GM18868 (cell line): ENCODE measurements at regions not wholly inside any gene's neighbourhood (a gene's known extent, or its start where the extent isn't known, plus 50 kb on each side); places are given as distances from the start of the nearest gene placed in this dataset.
"Not testable (repeated sequence)": the region's sequence is repeated elsewhere in the genome, so short reads cannot be mapped to it uniquely, and the experiment has no call there.

Experiments used
- ATAC-seq: cut with Tn5 transposase; IDR thresholded peaks from one replicate; pipeline ENCODE4 v1.9.1; 2021; ENCODE audit warnings: mild to moderate bottlenecking, moderate library complexity; ENCODE audit not compliant: unreplicated experiment

DNA sequence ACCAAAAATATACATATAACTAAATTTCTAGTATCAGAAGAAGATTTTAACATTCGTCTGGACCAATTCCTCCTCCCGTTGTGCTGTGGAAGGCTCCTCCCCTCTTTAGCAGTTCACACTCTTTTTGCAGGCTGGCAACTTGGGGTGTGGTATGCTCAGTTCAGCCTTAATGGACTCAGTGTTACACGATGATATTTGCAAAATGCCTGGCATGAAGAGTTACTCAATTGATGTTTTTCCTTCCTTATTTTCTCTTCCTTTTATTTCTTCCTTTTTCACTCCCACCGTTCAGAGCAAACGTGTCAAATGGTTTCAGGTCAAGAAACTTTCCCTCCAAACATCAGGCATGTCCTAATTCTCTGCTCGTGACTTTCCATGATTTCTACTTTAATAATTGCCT is 248.3 kb downstream of the PHF14 start:
- ATAC-seq, result no peak

DNA sequence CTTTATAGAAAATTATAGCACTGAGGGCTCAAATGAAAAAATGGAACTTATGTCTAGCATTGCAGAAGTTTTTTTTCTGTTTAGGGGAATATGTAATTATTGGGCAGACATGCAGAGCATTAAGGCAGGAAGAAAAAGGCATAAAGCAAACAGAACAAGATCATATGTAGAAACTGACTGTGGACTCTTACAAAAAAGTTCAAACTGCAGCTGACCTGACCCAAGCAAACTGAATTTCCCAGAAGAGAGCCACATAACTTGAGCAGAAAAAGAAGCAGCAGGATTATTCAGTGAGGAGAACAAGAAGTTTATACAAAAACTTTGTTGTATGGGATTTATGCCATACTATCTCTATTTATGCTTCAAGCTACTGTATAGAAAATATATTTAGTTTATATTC is 250.9 kb downstream of the PHF14 start:
- no peak for ATAC-seq

DNA sequence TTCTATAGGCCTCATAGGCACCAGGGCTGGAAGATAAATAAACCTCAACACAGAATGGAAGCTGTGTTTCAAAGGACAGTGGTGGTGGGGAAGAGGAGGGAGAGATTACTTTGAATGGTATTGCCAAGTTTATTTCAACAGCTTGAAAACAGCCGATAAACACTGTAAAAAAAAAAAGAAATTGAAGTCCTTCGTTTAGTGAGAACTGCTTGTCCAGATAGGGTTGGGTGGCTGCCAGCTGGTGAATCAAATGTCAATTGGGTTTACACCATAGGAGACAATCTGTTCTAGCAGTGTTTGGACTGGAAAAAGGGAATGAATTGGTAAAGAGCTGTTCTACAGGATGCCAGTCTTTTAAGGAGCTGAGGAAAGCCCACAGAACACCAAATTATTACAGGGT is 254.8 kb downstream of the PHF14 start:
- no peak for ATAC-seq

DNA sequence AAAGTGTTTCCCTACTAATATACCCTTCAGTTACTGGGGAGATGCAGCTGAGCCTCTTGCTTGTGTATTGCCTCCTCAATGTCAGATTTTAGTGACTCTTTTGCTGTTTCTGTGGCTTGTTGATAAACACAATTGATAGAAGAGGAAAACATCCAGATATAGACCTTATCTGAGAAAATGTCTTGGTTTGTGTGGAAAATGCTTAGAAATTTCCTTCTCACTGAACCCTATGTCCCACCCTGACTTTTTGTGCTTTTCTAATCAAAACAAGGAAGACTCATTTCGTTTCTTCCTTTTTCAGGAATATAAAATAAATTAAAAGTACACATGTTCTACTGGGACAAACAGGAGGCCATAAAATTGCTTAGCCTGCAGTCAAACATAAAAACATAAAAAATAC is 257.5 kb downstream of the PHF14 start:
- ATAC-seq, result no peak

DNA sequence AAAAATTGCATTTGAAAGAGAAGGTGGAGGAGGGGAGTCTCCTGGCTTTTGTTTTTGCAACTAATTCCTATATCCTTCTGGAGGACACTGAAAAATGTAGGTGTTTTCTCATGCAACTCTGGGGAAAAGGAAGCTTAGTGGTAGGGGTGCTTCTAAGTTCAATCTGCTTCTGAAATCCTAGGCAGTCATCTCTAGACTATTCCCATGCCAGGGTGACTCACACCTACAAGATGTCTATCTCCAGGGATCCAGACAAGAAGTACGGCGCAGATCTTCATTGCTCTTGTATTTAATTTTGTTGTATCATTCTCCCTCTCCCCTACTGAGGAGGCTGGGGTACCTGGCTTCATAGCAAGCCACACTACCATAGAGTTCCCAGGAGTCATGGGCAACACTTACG is 258.8 kb downstream of the PHF14 start:
- ATAC-seq, result no peak

DNA sequence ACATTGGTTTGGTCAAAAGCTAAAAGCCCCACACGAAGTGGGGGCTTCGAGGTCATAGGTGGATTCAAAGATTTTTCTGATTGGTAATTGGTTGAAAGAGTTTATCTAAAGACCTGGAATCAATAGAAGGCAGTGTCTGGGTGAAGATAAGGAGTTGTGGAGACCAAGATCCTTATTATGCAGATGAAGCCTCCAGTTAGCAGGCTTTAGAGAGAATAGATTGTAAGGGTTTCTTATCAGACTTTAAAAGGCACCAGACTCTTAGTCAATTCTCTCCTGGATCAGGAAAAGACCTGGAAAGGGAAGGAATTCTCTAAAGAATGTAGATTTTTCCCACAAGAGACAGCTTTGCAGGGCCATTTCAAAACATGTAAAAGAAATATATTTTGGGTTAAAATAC is 260.2 kb downstream of the PHF14 start:
- ATAC-seq, result no peak

DNA sequence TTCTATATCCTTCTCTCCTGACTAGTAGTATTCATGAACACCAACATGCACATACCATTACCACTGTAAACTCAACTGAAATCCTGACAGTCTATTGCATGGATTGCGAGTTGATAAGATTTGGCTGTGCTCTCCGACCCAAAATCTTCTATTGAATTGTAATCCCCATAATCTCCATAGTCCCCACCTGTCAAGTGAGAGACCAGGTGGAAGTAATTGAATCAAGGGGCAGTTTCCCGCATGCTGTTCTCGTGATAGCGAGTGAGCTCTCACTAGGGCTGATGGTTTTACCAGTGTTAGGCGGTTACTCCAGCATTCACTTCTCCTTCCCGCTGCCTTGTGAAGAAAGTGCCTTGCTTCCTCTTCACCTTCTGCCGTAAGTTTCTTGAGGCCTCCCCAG is 261.8 kb downstream of the PHF14 start:
- ATAC-seq, result no peak

DNA sequence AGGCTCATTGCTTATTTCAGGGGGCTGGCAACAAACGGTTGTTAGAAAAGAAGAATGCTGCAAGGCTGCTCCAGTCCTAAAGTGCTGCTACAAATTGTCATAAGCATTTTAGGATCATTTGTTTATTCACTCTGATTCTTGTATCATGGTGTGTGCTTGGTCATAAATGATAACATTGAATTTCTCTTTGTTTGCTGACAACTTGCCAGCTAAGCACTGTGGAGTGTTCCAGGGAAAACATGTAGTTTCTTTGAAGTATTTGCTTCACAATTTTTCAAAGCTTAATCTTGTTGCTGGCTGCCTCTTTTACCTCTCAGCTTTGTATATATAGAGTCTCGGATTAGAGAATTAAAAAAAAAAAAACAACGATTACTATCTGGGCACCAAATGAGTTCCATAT is 263.0 kb downstream of the PHF14 start:
- ATAC-seq, result no peak

DNA sequence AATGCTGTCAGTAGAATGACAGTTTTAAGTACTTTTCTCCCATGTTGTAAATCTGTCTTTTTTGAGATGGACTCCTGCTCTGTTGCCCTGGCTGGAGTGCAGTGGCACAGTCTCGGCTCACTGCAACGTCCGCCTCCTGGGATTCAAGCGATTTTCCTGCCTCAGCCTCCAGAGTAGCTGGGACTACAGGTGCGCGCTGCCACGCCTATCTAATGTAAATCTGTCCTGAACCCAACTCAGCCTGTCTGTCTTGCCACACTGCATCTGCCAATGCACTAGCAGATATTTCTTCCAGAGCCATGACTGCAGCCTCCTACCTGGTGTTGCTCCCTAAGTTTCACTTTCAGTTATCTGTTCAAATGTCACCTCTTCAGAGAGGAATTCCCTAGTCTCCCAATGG is 264.1 kb downstream of the PHF14 start:
- ATAC-seq, result no peak

DNA sequence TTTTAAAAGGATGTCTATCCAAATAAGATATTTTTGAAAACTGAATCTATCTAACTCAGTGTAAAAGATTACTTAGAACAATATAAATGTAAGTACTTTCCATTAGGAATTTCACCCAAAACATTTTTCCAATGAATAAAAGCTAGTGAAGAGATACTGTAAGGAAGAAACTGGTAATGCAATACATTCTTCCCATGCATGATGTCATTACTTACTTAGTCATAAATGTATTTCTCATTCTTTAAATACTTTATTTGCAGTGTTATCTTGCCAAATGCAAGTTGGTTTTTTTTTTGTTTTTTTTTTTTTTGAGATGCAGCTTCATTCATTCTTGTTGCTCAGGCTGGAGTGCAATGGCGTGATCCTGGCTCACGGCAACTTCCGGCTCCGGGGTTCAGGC is 265.6 kb downstream of the PHF14 start:
- no peak for ATAC-seq

DNA sequence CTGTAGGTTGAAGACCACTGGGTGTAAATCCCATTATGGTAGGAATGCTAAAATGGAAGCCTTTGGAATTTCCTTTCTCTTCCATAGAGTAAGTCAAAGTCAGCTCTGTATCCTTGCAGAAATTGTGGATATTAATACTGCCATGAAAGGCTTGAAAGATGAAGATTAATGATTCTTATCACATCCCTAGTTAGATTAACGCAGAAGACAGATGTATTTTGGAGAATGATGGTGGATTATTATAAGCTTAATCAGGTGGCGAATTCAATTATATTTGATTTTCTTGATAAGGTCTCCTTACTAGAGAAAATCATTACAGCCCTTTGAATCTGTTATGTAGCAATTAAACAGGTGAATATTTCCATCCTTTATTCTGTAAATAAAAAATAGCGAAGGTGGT is 270.1 kb downstream of the PHF14 start:
- ATAC-seq, result no peak

DNA sequence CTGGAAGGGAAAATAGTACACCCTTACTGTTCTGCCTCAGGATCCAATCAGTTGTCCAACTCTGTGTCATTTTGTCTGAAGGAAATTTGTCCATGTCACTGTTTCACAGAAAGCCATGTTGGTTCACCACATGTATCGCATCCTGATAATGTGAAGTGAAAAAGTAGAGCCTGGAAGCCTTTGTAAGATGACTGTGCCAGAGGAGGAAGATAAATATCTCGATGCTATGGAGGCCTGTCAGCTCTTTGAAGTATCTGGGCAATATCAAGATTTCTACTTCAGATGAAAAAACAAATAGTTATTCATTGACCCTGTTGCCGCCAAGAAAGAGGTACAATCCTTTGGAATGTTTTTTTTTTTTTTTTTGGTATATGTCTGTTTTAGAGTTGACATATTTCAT is 270.5 kb downstream of the PHF14 start:
- ATAC-seq, result no peak

DNA sequence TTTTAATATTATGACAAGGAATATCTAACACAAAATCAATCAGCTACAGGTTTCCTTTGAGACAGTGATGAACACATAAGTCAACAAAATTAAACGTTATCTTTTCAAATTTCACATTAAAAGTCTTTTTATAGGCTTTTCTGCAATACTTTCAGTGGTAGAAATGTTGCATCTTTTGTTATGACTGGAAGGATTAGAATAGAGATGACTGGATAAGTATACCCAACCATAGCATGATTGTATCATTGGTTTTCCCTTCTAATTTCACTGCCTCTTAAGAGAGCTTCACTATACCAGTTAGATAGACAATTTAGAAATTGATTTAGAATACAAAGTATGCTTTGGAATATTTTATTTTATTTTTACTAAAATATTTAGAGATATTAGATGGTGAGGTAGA is 273.9 kb downstream of the PHF14 start:
- no peak for ATAC-seq

DNA sequence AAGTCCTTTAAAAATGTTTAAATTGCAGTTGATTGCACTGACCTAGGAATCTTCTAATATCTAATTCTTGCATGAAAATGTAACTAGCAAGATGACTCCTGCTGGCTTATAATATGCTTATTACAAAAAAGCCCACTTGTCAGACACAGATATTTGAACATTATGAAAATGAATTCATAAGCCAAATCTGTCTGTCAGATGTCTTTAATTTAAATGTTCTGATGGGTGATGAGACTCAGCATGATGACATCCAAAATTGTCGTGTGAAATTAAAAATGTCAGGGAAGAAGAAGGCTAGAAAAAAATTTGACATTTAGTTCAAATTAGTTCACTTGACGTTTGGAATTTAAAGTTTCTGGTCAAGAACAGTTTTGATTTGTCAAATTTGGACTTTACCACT is 277.8 kb downstream of the PHF14 start:
- ATAC-seq, result no peak

DNA sequence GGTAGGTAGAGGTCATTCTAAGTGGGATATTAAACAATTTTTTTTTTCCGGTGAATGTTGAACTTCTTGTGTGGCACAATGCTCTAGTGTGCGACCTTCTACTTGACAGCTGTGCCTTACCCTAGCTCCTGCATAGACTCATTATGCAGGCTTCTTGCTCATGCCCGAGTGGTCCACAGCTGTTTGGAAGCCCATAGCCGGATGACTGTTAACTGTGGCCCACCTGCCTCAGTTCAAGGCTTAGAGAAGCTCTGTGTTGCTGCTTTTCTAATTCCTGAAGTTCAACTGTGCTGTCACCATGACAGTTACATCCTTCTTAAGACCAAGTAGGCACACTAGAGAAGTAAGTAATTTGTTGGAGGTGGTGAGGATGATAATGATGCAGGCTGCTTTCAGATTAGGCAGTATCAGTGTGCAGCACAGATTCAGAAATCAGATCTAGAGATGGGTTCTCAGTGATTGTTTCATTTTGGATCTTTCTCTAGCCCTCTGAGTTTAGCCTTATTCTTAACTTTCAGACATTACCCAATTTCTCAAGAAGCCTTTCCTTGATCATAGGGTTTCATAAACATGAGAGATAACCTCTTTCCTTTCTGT is 278.4 kb downstream of the PHF14 start:
- no peak for ATAC-seq

DNA sequence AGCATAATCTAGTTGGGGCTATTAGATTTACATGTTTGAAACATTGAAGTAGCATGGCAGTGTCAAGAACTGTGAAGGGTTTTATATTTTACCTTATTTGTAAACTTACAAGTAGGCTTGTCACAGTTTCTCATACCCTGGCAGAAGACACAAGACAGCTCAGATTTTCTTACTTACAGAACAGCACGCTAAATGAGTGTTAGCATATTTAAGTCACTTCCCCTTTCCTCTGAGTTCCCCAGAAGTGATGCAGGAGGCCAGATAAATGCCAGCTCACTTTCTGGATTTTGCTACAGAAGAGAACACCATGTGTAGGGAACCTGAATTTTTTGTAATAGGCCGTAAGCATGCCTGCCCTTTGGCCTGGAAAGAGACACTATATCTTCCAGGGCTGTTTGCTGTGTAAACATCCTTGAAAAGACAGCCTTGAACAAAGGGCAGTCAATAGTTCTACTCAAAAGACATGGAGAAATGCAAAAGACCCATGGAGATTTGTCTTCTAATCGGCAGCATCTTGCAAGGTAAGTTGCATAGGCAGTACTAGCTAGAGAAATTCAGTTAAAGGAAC is 279.1 kb downstream of the PHF14 start:
- ATAC-seq, result peak; percentile 70

DNA sequence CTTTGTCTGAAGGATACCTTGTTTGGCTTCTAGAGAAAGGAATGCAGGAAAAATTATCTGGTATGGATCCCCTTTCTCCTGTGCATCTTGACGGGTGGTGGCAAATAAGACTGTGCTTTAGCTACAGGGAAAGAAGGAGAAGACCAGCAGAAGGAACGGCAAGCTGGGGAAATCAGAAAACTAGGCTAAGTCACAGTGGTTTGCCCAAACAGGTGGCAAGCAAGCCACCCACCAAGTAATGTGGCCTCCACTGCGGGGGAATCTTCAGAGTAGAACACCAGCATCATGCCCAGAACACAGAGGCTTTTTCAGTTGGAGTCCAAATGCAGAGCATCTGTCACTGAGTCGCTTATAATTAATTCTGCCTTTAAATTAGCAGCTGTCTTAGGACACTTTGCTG is 282.8 kb downstream of the PHF14 start:
- no peak for ATAC-seq

DNA sequence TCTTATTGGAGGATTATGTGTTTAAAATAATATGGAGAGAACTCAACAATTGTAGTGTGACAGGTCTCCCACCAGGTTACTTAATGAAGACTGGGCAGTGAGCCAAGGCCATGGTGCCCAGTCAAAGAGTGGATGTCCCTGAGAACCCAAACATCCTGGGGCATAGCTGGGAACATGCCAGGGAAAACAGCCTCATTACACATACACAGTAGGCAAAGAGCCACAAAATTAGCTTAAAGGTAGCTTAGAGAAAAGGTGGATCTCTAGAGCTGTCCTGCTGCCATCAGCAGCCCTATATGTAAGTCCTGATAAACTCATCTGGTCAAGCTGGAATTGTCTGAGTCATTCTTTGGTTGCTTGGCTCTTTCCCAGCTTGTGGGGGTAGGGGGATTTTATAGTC is 287.8 kb downstream of the PHF14 start:
- no peak for ATAC-seq

DNA sequence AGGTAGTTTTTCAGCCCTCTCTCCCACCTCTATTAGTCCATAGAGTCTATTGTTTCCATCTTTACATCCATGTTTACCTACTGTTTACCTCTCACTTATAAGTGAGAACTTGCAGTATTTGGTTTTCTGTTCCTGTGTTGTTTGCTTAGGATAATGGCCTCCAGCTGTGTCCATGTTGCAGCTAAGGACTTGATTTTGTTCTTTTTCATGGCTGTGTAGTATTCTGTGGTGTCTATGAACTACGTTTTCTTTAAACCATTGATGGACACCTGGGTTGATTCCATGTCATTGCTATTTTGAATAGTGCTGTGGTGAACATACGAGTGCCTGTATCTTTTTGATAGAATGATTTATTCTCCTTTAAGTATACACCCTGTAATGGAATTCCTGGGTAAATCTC is 292.4 kb downstream of the PHF14 start:
- no peak for ATAC-seq

DNA sequence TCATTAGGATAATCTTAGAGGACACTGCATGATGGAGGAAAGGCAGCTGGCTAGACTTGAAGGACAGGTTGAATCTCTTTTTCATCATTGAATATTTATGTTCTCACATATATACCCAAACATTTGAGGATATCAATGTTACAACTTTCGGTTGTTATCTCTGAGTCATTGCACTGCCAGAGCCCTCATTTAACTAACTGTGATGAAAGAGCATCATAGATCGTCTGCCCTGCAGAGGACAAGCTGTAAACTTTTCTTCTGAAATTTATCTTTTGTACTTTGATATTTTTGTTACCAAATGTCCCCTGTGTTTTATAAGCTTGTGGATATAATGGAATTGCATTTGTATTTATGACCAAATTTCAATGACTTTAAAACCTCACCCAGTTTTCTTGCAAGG is 298.7 kb downstream of the PHF14 start:
- ATAC-seq, result no peak

DNA sequence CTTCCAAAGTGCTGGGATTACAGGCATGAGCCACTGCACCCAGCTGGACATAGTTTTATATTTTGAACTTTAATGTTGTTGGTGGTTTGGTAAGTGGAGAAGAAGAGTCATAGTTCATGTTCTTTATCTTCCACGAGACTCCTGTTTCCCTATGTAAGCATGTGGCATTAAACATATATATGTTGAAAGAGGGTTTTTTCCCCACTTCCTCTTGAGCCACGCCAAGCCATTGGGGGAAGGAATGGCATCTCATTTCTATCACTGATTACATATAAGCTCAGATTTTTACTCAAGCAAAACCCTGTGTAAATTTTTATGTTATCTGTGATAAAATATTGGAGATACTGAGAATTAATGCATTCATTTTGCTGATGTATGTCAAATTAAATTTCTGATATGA is 300.4 kb downstream of the PHF14 start:
- ATAC-seq, result no peak

DNA sequence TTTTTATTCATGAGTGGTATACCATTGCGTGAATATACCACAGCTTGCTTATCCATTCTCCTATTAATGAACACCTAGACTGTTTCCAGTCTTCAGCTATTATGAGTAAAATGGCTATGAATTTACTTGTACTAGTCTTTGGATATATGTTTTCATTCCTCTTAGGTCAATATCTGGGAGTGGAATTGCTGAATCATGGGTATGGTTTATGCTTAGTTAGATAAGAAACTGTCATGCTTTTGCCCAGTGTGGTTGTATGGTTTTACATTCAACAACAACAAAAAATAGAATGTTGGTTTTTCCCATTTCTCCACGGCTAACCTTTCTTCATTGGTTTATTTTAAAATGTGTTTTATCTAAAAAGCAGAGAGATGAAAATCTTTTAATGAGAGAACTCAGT is 308.3 kb downstream of the PHF14 start:
- no peak for ATAC-seq

DNA sequence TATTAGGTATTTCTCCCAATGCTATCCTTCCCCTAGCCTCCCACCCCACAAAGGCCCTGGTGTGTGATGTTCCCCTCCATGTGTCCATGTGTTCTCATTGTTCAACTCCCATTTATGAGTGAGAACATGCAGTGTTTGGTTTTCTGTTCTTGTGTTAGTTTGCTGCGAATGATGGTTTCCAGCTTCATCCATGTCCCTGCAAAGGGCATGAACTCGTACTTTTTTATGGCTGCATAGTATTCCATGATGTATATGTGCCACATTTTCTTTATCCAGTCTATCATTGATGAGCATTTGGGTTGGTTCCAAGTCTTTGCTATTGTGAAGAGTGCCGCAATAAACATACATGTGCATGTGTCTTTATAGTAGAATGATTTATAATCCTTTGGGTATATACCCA is 309.9 kb downstream of the PHF14 start:
- not testable (repeated sequence) for ATAC-seq
